GM23338 (cell line): ENCODE measurements at regions not wholly inside any gene's neighbourhood (a gene's known extent, or its start where the extent isn't known, plus 50 kb on each side); places are given as distances from the start of the nearest gene placed in this dataset.

ENCODE experiments used
- CREB1 ChIP-seq: fragments of 250-450 bp; sonication (Bioruptor Pico); IDR thresholded peaks from 2 replicates; pipeline ENCODE4 v1.5.0; 2020; ENCODE audit warnings: low read depth, mild to moderate bottlenecking, moderate library complexity
- CTCF ChIP-seq, 2 experiments: fragments of 200-600 bp in 1 of 2; sonication (generic) in 1 of 2; conservative IDR thresholded peaks; 2 replicates each; pipeline versions ENCODE4 v1.5.1 to v1.6.1; 2016 to 2017; ENCODE audit warnings: antibody characterized with exemption in 2 of 2, low read depth in 2 of 2, mild to moderate bottlenecking in 2 of 2, moderate library complexity in 1 of 2
- EZH2 ChIP-seq: fragments of 200-600 bp; sonication (generic); IDR thresholded peaks from one replicate; pipeline ENCODE4 v1.8.0; 2017; ENCODE audit warnings: antibody characterized with exemption, mild to moderate bottlenecking, low read depth; ENCODE audit not compliant: unreplicated experiment
- EZH2phosphoT487 ChIP-seq: fragments of 200-600 bp; sonication (generic); IDR thresholded peaks from one replicate; pipeline ENCODE4 v1.8.1; 2018; ENCODE audit warnings: antibody characterized with exemption; ENCODE audit not compliant: unreplicated experiment
- JUNB ChIP-seq: IDR thresholded peaks from one replicate; pipeline ENCODE4 v1.6.1; 2016; ENCODE audit warnings: antibody characterized with exemption; ENCODE audit not compliant: unreplicated experiment
- POLR2AphosphoS5 ChIP-seq: IDR thresholded peaks from 2 replicates; pipeline ENCODE4 v1.6.1; 2016; ENCODE audit warnings: antibody characterized with exemption, low read depth
- TF ChIP-seq, protein P1 (sequence below): IDR thresholded peaks from one replicate; pipeline ENCODE4 v1.6.1; 2018; ENCODE audit warnings: antibody characterized with exemption; ENCODE audit not compliant: unreplicated experiment
- TF ChIP-seq, protein P2 (sequence below): fragments of 250-450 bp; sonication (Bioruptor Pico); IDR thresholded peaks from 2 replicates; pipeline ENCODE4 v1.5.0; 2020; ENCODE audit warnings: mild to moderate bottlenecking, moderate library complexity

- no peak for TF ChIP-seq EZH2phosphoT487
- TF ChIP-seq CTCF (conservative IDR thresholded peaks at IDR 0.05; ENCODE audit: low read depth in 2 of 2) = no peak
- TF ChIP-seq POLR2AphosphoS5 = no peak
- TF ChIP-seq JUNB = no peak
- TF ChIP-seq, protein P1, sequence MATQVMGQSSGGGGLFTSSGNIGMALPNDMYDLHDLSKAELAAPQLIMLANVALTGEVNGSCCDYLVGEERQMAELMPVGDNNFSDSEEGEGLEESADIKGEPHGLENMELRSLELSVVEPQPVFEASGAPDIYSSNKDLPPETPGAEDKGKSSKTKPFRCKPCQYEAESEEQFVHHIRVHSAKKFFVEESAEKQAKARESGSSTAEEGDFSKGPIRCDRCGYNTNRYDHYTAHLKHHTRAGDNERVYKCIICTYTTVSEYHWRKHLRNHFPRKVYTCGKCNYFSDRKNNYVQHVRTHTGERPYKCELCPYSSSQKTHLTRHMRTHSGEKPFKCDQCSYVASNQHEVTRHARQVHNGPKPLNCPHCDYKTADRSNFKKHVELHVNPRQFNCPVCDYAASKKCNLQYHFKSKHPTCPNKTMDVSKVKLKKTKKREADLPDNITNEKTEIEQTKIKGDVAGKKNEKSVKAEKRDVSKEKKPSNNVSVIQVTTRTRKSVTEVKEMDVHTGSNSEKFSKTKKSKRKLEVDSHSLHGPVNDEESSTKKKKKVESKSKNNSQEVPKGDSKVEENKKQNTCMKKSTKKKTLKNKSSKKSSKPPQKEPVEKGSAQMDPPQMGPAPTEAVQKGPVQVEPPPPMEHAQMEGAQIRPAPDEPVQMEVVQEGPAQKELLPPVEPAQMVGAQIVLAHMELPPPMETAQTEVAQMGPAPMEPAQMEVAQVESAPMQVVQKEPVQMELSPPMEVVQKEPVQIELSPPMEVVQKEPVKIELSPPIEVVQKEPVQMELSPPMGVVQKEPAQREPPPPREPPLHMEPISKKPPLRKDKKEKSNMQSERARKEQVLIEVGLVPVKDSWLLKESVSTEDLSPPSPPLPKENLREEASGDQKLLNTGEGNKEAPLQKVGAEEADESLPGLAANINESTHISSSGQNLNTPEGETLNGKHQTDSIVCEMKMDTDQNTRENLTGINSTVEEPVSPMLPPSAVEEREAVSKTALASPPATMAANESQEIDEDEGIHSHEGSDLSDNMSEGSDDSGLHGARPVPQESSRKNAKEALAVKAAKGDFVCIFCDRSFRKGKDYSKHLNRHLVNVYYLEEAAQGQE = no peak
- TF ChIP-seq CREB1 (CRISPR knock-in tag) = no peak
- TF ChIP-seq EZH2 = no peak
- TF ChIP-seq, protein P2, sequence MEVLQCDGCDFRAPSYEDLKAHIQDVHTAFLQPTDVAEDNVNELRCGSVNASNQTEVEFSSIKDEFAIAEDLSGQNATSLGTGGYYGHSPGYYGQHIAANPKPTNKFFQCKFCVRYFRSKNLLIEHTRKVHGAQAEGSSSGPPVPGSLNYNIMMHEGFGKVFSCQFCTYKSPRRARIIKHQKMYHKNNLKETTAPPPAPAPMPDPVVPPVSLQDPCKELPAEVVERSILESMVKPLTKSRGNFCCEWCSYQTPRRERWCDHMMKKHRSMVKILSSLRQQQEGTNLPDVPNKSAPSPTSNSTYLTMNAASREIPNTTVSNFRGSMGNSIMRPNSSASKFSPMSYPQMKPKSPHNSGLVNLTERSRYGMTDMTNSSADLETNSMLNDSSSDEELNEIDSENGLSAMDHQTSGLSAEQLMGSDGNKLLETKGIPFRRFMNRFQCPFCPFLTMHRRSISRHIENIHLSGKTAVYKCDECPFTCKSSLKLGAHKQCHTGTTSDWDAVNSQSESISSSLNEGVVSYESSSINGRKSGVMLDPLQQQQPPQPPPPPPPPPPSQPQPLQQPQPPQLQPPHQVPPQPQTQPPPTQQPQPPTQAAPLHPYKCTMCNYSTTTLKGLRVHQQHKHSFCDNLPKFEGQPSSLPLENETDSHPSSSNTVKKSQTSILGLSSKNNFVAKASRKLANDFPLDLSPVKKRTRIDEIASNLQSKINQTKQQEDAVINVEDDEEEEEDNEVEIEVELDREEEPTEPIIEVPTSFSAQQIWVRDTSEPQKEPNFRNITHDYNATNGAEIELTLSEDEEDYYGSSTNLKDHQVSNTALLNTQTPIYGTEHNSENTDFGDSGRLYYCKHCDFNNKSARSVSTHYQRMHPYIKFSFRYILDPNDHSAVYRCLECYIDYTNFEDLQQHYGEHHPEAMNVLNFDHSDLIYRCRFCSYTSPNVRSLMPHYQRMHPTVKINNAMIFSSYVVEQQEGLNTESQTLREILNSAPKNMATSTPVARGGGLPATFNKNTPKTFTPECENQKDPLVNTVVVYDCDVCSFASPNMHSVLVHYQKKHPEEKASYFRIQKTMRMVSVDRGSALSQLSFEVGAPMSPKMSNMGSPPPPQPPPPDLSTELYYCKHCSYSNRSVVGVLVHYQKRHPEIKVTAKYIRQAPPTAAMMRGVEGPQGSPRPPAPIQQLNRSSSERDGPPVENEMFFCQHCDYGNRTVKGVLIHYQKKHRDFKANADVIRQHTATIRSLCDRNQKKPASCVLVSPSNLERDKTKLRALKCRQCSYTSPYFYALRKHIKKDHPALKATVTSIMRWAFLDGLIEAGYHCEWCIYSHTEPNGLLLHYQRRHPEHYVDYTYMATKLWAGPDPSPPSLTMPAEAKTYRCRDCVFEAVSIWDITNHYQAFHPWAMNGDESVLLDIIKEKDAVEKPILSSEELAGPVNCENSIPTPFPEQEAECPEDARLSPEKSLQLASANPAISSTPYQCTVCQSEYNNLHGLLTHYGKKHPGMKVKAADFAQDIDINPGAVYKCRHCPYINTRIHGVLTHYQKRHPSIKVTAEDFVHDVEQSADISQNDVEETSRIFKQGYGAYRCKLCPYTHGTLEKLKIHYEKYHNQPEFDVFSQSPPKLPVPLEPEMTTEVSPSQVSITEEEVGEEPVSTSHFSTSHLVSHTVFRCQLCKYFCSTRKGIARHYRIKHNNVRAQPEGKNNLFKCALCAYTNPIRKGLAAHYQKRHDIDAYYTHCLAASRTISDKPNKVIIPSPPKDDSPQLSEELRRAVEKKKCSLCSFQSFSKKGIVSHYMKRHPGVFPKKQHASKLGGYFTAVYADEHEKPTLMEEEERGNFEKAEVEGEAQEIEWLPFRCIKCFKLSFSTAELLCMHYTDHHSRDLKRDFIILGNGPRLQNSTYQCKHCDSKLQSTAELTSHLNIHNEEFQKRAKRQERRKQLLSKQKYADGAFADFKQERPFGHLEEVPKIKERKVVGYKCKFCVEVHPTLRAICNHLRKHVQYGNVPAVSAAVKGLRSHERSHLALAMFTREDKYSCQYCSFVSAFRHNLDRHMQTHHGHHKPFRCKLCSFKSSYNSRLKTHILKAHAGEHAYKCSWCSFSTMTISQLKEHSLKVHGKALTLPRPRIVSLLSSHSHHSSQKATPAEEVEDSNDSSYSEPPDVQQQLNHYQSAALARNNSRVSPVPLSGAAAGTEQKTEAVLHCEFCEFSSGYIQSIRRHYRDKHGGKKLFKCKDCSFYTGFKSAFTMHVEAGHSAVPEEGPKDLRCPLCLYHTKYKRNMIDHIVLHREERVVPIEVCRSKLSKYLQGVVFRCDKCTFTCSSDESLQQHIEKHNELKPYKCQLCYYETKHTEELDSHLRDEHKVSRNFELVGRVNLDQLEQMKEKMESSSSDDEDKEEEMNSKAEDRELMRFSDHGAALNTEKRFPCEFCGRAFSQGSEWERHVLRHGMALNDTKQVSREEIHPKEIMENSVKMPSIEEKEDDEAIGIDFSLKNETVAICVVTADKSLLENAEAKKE (CRISPR knock-in tag) = no peak
Observed at GRCh38 chr12:11978726-11979384, 91.9 kb upstream of the BCL2L14 start.
